Fibroblast of lung (primary cell): ENCODE measurements at regions not wholly inside any gene's neighbourhood (a gene's known extent, or its start where the extent isn't known, plus 50 kb on each side); places are given as distances from the start of the nearest gene placed in this dataset.

Experiments
- EZH2 ChIP-seq: IDR thresholded peaks from 2 replicates; pipeline ENCODE4 v1.5.1; 2012; ENCODE audit warnings: low read length, control low read depth, mild to moderate bottlenecking; ENCODE audit errors: missing control alignments
- TF ChIP-seq, protein P1 (sequence below), 2 donors: IDR thresholded peaks in 1 of 2; conservative IDR thresholded peaks in 1 of 2; 1 replicate in 1 of 2; 2 replicates in 1 of 2; pipeline ENCODE4 v1.5.1; 2011 to 2012; ENCODE audit warnings: low read length in 2 of 2, control low read depth in 1 of 2, inconsistent platforms in 1 of 2, low read depth in 1 of 2, mild to moderate bottlenecking in 1 of 2

DNA sequence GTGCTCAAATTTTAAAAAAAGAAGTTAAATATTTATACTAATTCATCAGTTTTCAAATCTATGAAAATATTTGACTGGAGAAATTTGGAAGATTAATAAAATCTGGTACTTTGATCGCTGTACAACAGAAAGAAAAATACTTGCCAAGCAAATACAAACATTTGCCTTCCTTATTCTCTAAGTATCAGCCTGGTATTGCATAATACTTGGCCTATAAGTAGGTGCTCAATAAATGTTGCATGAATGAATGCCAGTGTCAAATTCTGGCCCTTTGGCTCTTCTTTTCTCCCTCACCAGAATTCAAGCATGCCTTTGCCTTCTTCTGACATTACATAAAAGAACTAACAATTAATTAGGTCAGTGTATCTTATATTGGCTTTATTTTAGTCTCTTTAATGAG is 601.7 kb upstream of the GBE1 start:
- TF ChIP-seq, protein P1, sequence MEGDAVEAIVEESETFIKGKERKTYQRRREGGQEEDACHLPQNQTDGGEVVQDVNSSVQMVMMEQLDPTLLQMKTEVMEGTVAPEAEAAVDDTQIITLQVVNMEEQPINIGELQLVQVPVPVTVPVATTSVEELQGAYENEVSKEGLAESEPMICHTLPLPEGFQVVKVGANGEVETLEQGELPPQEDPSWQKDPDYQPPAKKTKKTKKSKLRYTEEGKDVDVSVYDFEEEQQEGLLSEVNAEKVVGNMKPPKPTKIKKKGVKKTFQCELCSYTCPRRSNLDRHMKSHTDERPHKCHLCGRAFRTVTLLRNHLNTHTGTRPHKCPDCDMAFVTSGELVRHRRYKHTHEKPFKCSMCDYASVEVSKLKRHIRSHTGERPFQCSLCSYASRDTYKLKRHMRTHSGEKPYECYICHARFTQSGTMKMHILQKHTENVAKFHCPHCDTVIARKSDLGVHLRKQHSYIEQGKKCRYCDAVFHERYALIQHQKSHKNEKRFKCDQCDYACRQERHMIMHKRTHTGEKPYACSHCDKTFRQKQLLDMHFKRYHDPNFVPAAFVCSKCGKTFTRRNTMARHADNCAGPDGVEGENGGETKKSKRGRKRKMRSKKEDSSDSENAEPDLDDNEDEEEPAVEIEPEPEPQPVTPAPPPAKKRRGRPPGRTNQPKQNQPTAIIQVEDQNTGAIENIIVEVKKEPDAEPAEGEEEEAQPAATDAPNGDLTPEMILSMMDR (conservative IDR thresholded peaks at IDR 0.05 in 1 of 2, IDR thresholded peaks at IDR 0.05 in 1 of 2; ENCODE audit: low read depth in 1 of 2, low read length in 2 of 2), result no peak
- TF ChIP-seq EZH2, result no peak
